NCI-H2081 (cell line): ENCODE measurements at regions not wholly inside any gene's neighbourhood (a gene's known extent, or its start where the extent isn't known, plus 50 kb on each side); places are given as distances from the start of the nearest gene placed in this dataset.

ENCODE experiments used
- DNase-seq, 2 experiments: peaks; one replicate each; lab custom pipeline; 2025; lab: John Stamatoyannopoulos, UW

- no peak for DNase-seq
Observed at GRCh38 chr13:99123101-99124045, 77.3 kb upstream of the UBAC2 start.

GRCh38 chr13:99124046-99124400 lies 76.6 kb upstream of the UBAC2 start:
- DNase-seq: no peak

GRCh38 chr13:99124794-99125316 lies 75.8 kb upstream of the UBAC2 start:
- DNase-seq: no peak

- no peak for DNase-seq
Observed at GRCh38 chr13:99125326-99125915, 75.2 kb upstream of the UBAC2 start.

- no peak for DNase-seq
Observed at GRCh38 chr13:99126821-99127220, 73.8 kb upstream of the UBAC2 start.

- no peak for DNase-seq
Observed at GRCh38 chr13:99129050-99129449, 71.6 kb upstream of the UBAC2 start.

- DNase-seq: no peak
Observed at GRCh38 chr13:99129951-99130350, 70.7 kb upstream of the UBAC2 start.

GRCh38 chr13:99131410-99131809 lies 69.2 kb upstream of the UBAC2 start:
- no peak for DNase-seq

- no peak for DNase-seq
Observed at GRCh38 chr13:99132295-99132835, 68.3 kb upstream of the UBAC2 start.

- DNase-seq: no peak
Observed at GRCh38 chr13:99133230-99133629, 67.4 kb upstream of the UBAC2 start.

GRCh38 chr13:99133848-99134247 lies 66.8 kb upstream of the UBAC2 start:
- DNase-seq: no peak

GRCh38 chr13:99135591-99135990 lies 65.1 kb upstream of the UBAC2 start:
- no peak for DNase-seq

GRCh38 chr13:99136427-99136954 lies 64.2 kb upstream of the UBAC2 start:
- DNase-seq: no peak

GRCh38 chr13:99140831-99141230 lies 59.8 kb upstream of the UBAC2 start:
- no peak for DNase-seq

GRCh38 chr13:99143904-99144303 lies 56.8 kb upstream of the UBAC2 start:
- no peak for DNase-seq

- no peak for DNase-seq
Observed at GRCh38 chr13:99144306-99144705, 56.3 kb upstream of the UBAC2 start.

GRCh38 chr13:99145461-99145860 lies 55.2 kb upstream of the UBAC2 start:
- no peak for DNase-seq

GRCh38 chr13:99150575-99151361 lies 49.9 kb upstream of the UBAC2 start:
- DNase-seq: no peak
